ENCODE measurements at regions not wholly inside any gene's neighbourhood (a gene's known extent, or its start where the extent isn't known, plus 50 kb on each side); places are given as distances from the start of the nearest gene placed in this dataset.

DNA sequence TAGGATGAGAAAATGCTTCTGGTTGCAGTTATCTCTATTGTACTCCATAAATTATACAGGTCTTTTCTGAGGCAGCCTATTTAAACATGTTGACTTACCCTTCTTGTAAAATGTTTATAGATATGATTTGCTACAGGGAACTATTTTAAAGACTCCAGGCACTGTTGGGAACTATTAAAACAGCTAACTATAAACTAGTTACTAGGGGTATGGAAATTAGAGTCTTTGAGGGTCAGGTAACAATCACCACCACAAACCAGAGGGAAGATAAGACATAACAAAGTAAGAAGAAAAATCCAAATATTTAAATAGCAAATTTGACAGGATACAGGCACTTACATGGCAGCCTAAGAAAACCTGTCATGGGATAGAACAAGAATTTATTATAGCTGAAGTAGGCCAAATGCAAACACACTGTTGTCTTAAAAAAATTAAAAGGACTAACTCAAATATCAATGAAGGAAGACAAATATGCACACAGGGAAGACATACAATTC is 251.0 kb upstream of the CWC22 start:
- TF ChIP-seq, protein P1, sequence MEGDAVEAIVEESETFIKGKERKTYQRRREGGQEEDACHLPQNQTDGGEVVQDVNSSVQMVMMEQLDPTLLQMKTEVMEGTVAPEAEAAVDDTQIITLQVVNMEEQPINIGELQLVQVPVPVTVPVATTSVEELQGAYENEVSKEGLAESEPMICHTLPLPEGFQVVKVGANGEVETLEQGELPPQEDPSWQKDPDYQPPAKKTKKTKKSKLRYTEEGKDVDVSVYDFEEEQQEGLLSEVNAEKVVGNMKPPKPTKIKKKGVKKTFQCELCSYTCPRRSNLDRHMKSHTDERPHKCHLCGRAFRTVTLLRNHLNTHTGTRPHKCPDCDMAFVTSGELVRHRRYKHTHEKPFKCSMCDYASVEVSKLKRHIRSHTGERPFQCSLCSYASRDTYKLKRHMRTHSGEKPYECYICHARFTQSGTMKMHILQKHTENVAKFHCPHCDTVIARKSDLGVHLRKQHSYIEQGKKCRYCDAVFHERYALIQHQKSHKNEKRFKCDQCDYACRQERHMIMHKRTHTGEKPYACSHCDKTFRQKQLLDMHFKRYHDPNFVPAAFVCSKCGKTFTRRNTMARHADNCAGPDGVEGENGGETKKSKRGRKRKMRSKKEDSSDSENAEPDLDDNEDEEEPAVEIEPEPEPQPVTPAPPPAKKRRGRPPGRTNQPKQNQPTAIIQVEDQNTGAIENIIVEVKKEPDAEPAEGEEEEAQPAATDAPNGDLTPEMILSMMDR (IDR thresholded peaks at IDR 0.05), result no peak
- TF ChIP-seq RCOR1 (IDR thresholded peaks at IDR 0.05; ENCODE audit: low read length), result no peak

All from SK-N-SH (cell line).